T-helper 22 cell (primary cell): ENCODE measurements at regions not wholly inside any gene's neighbourhood (a gene's known extent, or its start where the extent isn't known, plus 50 kb on each side); places are given as distances from the start of the nearest gene placed in this dataset.

ENCODE experiments used
- DNase-seq: peaks from one replicate; pipeline ENCODE4 v3.0.0-alpha.2; 2020; ENCODE audit warnings: low read depth

DNA sequence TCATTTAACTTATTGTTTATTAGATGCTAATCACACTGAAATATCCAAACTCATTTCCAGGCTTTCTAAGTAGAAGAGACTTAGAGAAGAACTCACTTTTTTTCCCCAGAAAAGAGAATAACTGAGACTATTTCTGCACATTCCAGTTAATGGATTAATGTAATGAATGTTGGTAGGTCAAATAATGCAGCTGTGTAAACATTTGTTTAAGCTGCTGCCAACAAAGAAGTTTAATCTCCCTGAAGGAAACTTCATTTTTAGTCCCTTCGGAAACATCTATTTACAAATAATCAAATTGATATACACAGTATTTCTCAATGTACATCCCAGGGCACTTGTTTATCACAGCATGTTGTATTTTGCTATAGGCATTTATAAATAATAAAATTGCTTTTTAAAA is 126.9 kb downstream of the KCNS3 start:
- DNase-seq = no peak

DNA sequence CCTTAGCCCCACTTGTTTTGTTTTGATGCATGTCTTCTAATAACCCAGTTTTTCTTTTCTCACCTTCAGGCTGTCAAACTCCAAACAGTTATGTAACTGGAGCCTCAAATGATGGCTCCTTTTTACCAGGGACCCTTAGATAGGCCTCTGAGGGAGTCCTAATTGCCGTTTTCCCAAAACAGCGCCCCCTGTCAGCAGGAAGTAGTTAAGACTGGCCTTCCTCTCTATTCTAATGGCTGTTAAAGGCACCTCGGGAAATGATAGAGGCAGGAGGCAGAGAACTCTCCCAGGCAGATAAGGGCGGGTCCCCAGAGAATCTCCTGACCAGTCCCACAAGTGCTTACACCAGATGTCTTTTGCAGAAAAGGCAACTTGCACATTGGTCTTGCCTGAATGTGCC is 123.2 kb downstream of the KCNS3 start:
- DNase-seq = no peak

GRCh38 chr2:17996978-17997377 is 118.5 kb downstream of the KCNS3 start:
- DNase-seq = no peak

- DNase-seq = no peak
Observed at GRCh38 chr2:17995593-17995992, 117.1 kb downstream of the KCNS3 start.
